H1 (cell line): ENCODE measurements at regions not wholly inside any gene's neighbourhood (a gene's known extent, or its start where the extent isn't known, plus 50 kb on each side); places are given as distances from the start of the nearest gene placed in this dataset.

ENCODE experiments used
- CTCF ChIA-PET: fragments of 300-600 bp; sonication (Branson Sonifier 250); formaldehyde crosslinking; loops from one replicate; lab custom pipeline; 2021; ENCODE audit not compliant: partially characterized antibody; lab: Charles Lee
- POLR2A ChIA-PET: fragments of 300-600 bp; sonication (Branson Sonifier 250); formaldehyde crosslinking; loops from one replicate; lab custom pipeline; 2021; ENCODE audit warnings: inconsistent platforms; ENCODE audit not compliant: partially characterized antibody; lab: Charles Lee
- DNase-seq, 2 experiments: peaks; one replicate each; pipeline versions ENCODE4 v3.0.0 to v3.0.0-alpha.2; 2010 to 2022; ENCODE audit warnings: low spot score in 2 of 2, low read depth in 1 of 2, mixed read lengths in 1 of 2
- FAIRE-seq: peaks from 2 replicates; lab custom pipeline; 2011; peaks lifted over from hg19 to GRCh38; lab: Jason Lieb, UNC
- H2AFZ ChIP-seq: 2 replicates; pipeline ENCODE4 v1.8.1; 2012; ENCODE audit warnings: low read length, inconsistent platforms
- H2AK5ac ChIP-seq: 2 replicates; pipeline ENCODE4 v1.6.1; 2013; ENCODE audit warnings: low read depth, low read length
- H2BK120ac ChIP-seq: replicated peaks from 2 replicates; pipeline ENCODE3; 2013; ENCODE audit warnings: low read depth, low read length, inconsistent platforms
- H2BK12ac ChIP-seq: 2 replicates; pipeline ENCODE4 v1.6.1; 2013; ENCODE audit warnings: low read depth, low read length
- H2BK15ac ChIP-seq: 2 replicates; pipeline ENCODE4 v1.6.1; 2013; ENCODE audit warnings: low read length
- H2BK20ac ChIP-seq: 2 replicates; pipeline ENCODE4 v1.6.1; 2013; ENCODE audit warnings: low read length
- H2BK5ac ChIP-seq: 2 replicates; pipeline ENCODE4 v1.6.1; 2013; ENCODE audit warnings: low read depth, low read length
- H3K14ac ChIP-seq: 2 replicates; pipeline ENCODE4 v1.6.1; 2013; ENCODE audit warnings: inconsistent platforms; ENCODE audit not compliant: insufficient read length
- H3K18ac ChIP-seq: 2 replicates; pipeline ENCODE4 v1.6.1; 2013; ENCODE audit warnings: low read length; ENCODE audit errors: extremely low read depth
- H3K23ac ChIP-seq: 2 replicates; pipeline ENCODE4 v1.6.1; 2013; ENCODE audit warnings: inconsistent platforms; ENCODE audit not compliant: insufficient read length
- H3K23me2 ChIP-seq: 2 replicates; pipeline ENCODE4 v1.6.1; 2013; ENCODE audit warnings: low read depth, low read length
- H3K27ac ChIP-seq: 2 replicates; pipeline ENCODE4 v1.6.1; 2011; ENCODE audit warnings: low read depth, low read length, inconsistent platforms
- H3K27me3 ChIP-seq, 4 experiments: replicated peaks in 1 of 4; 1 replicate in 1 of 4; 2 replicates in 3 of 4; pipeline versions ENCODE4 v1.6.1 to v1.8.1; 2011 to 2013; ENCODE audit warnings: low read length in 3 of 4, mild to moderate bottlenecking in 3 of 4, inconsistent platforms in 2 of 4, mixed read lengths in 2 of 4, moderate library complexity in 1 of 4; ENCODE audit not compliant: control insufficient read depth in 3 of 4, insufficient read depth in 3 of 4; ENCODE audit errors: extremely low read depth in 1 of 4
- H3K36me3 ChIP-seq, 4 experiments: 2 replicates each; pipeline versions ENCODE4 v1.6.1 to v1.8.1; 2011 to 2013; ENCODE audit warnings: mild to moderate bottlenecking in 4 of 4, low read length in 3 of 4, moderate library complexity in 2 of 4, control low read depth in 1 of 4, inconsistent platforms in 1 of 4; ENCODE audit not compliant: insufficient read depth in 4 of 4, control insufficient read depth in 2 of 4
- H3K4ac ChIP-seq: replicated peaks from 2 replicates; pipeline ENCODE3; 2013; ENCODE audit warnings: low read length, low read depth, mixed read lengths, inconsistent platforms; ENCODE audit not compliant: insufficient read length
- H3K4me1 ChIP-seq, 4 experiments: replicated peaks in 1 of 4; 1 replicate in 1 of 4; 2 replicates in 3 of 4; pipeline versions ENCODE4 v1.6.1 to v1.8.1; 2011 to 2013; ENCODE audit warnings: low read length in 3 of 4, inconsistent platforms in 2 of 4, mixed read lengths in 1 of 4; ENCODE audit not compliant: insufficient read depth in 4 of 4, control insufficient read depth in 3 of 4
- H3K4me2 ChIP-seq, 2 experiments: 2 replicates each; pipeline versions ENCODE4 v1.6.1 to v1.8.1; 2011 to 2013; ENCODE audit warnings: low read depth in 2 of 2, low read length in 2 of 2, control low read depth in 1 of 2, inconsistent platforms in 1 of 2, mild to moderate bottlenecking in 1 of 2; ENCODE audit not compliant: insufficient read depth in 1 of 2
- H3K4me3 ChIP-seq, 4 experiments: fragments of 200-600, 300-600 bp in 1 of 4; sonication (generic), shearing (Covaris generic), sonication (Bioruptor Twin) in 1 of 4; 2 replicates each; pipeline versions ENCODE4 v1.5.1 to v1.8.1; 2011 to 2016; ENCODE audit warnings: low read length in 4 of 4, low read depth in 3 of 4, control low read depth in 2 of 4, inconsistent platforms in 2 of 4, mild to moderate bottlenecking in 2 of 4, mixed read lengths in 1 of 4, moderate library complexity in 1 of 4; ENCODE audit not compliant: insufficient read depth in 2 of 4; ENCODE audit errors: extremely low read depth in 1 of 4
- H3K56ac ChIP-seq: replicated peaks from 2 replicates; pipeline ENCODE3; 2013; ENCODE audit warnings: low read depth, mild to moderate bottlenecking, mixed read lengths, low read length, inconsistent platforms; ENCODE audit not compliant: insufficient read length
- H3K79me1 ChIP-seq: 2 replicates; pipeline ENCODE4 v1.6.1; 2013; ENCODE audit warnings: low read depth, low read length, control low read depth
- H3K79me2 ChIP-seq, 2 experiments: 2 replicates each; pipeline versions ENCODE4 v1.6.1 to v1.8.1; 2012 to 2013; ENCODE audit warnings: low read length in 2 of 2, mild to moderate bottlenecking in 2 of 2, inconsistent platforms in 1 of 2; ENCODE audit not compliant: insufficient read depth in 2 of 2, control insufficient read depth in 1 of 2
- H3K9ac ChIP-seq, 4 experiments: replicated peaks in 1 of 4; 1 replicate in 1 of 4; 2 replicates in 3 of 4; pipeline versions ENCODE4 v1.6.1 to v1.8.1; 2011 to 2013; ENCODE audit warnings: low read depth in 3 of 4, low read length in 3 of 4, control low read depth in 2 of 4, mild to moderate bottlenecking in 2 of 4, moderate library complexity in 2 of 4, inconsistent platforms in 1 of 4; ENCODE audit errors: extremely low read depth in 1 of 4
- H3K9me3 ChIP-seq, 2 experiments: 2 replicates each; pipeline versions ENCODE4 v1.6.1 to v1.8.1; 2012 to 2013; ENCODE audit warnings: mild to moderate bottlenecking in 2 of 2, moderate library complexity in 2 of 2, control low read depth in 1 of 2, inconsistent platforms in 1 of 2, low read depth in 1 of 2, low read length in 1 of 2, mixed read lengths in 1 of 2; ENCODE audit not compliant: insufficient read depth in 2 of 2
- H4K20me1 ChIP-seq, 2 experiments: replicated peaks in 1 of 2; 2 replicates each; pipeline versions ENCODE3 to v1.8.1; 2011 to 2013; ENCODE audit warnings: inconsistent platforms in 2 of 2, low read length in 2 of 2, mild to moderate bottlenecking in 1 of 2; ENCODE audit not compliant: insufficient read depth in 2 of 2, control insufficient read depth in 1 of 2
- H4K5ac ChIP-seq: 2 replicates; pipeline ENCODE4 v1.6.1; 2013; ENCODE audit warnings: low read length, low read depth, mixed read lengths, inconsistent platforms; ENCODE audit not compliant: insufficient read length
- H4K8ac ChIP-seq: 2 replicates; pipeline ENCODE4 v1.8.0; 2013; ENCODE audit warnings: mild to moderate bottlenecking, moderate library complexity, low read length, inconsistent platforms; ENCODE audit not compliant: insufficient read depth; ENCODE audit errors: extremely low read depth
- H4K91ac ChIP-seq: replicated peaks from 2 replicates; pipeline ENCODE3; 2013; ENCODE audit warnings: low read length, mixed read lengths, inconsistent platforms; ENCODE audit not compliant: insufficient read length
- CREB1 ChIP-seq: IDR thresholded peaks from 2 replicates; pipeline ENCODE4 v1.6.1; 2012; ENCODE audit warnings: inconsistent platforms
- CTBP2 ChIP-seq: IDR thresholded peaks from 2 replicates; pipeline ENCODE4 v1.7.0; 2011; ENCODE audit warnings: borderline replicate concordance, mild to moderate bottlenecking, moderate library complexity, mixed read lengths, low read length; ENCODE audit not compliant: insufficient read depth, insufficient read length
- EGR1 ChIP-seq: IDR thresholded peaks from 2 replicates; pipeline ENCODE4 v1.6.1; 2011; ENCODE audit warnings: low read depth, low read length, borderline replicate concordance
- HDAC2 ChIP-seq, 2 experiments: fragments of 300-600 bp in 1 of 2; sonication (generic) in 1 of 2; IDR thresholded peaks; 2 replicates each; pipeline ENCODE4 v1.6.1; 2011 to 2012; ENCODE audit warnings: low read depth in 2 of 2, low read length in 2 of 2, mild to moderate bottlenecking in 2 of 2, moderate library complexity in 2 of 2, borderline replicate concordance in 1 of 2, inconsistent platforms in 1 of 2
- JUN ChIP-seq: IDR thresholded peaks from 2 replicates; pipeline ENCODE4 v1.6.1; 2011; ENCODE audit warnings: low read depth, mild to moderate bottlenecking, improper control_type of control experiment, low read length
- POLR2A ChIP-seq, 2 experiments: IDR thresholded peaks; 1 replicate in 1 of 2; 2 replicates in 1 of 2; pipeline ENCODE4 v1.6.1; 2011; ENCODE audit warnings: low read depth in 2 of 2, low read length in 2 of 2, mild to moderate bottlenecking in 2 of 2; ENCODE audit errors: control extremely low read depth in 1 of 2
- RXRA ChIP-seq: IDR thresholded peaks from 2 replicates; pipeline ENCODE4 v1.6.1; 2011; ENCODE audit warnings: low read depth, mild to moderate bottlenecking, low read length, moderate library complexity; ENCODE audit not compliant: insufficient read depth
- SP2 ChIP-seq: IDR thresholded peaks from 2 replicates; pipeline ENCODE4 v1.6.1; 2012; ENCODE audit warnings: mild to moderate bottlenecking, low read length, inconsistent platforms
- TAF7 ChIP-seq: optimal IDR thresholded peaks from 2 replicates; pipeline ENCODE3; 2011; ENCODE audit warnings: low read depth, mild to moderate bottlenecking, inconsistent platforms, low read length, moderate library complexity, borderline replicate concordance
- TEAD4 ChIP-seq: IDR thresholded peaks from 2 replicates; pipeline ENCODE4 v1.6.1; 2012; ENCODE audit warnings: low read depth, low read length, inconsistent platforms, mixed read lengths
- YY1 ChIP-seq: IDR thresholded peaks from 2 replicates; pipeline ENCODE4 v1.6.1; 2011; ENCODE audit warnings: low read depth, mild to moderate bottlenecking, low read length
- ZNF274 ChIP-seq: IDR thresholded peaks from 2 replicates; pipeline ENCODE4 v1.7.0; 2012; ENCODE audit warnings: low read length, borderline replicate concordance; ENCODE audit errors: extremely low read depth
- WGBS, 2 experiments: shearing (Covaris generic) in 1 of 2; methylation state at CpG; one replicate each; pipeline versions ENCODE4 v1.1.6 to v1.1.7; 2013 to 2015; ENCODE audit warnings: low lambda C conversion rate in 2 of 2, mixed read lengths in 2 of 2, inconsistent platforms in 1 of 2, low coverage in 1 of 2, missing lambda C conversion rate in 1 of 2; ENCODE audit not compliant: insufficient replicate concordance in 2 of 2, insufficient coverage in 1 of 2, insufficient read length in 1 of 2; ENCODE audit errors: extremely low coverage in 1 of 2, missing lambda C conversion rate in 1 of 2; 5-methylcytosine and 5-hydroxymethylcytosine counted together
- TF ChIP-seq, protein P1 (sequence below): IDR thresholded peaks from 2 replicates; pipeline ENCODE4 v1.6.1; 2011; ENCODE audit warnings: low read length, improper control_type of control experiment

GRCh38 chr12:75750716-75751306 is 239.4 kb upstream of the KRR1 start:
- H3K56ac ChIP-seq = no peak overlapping the region

More at GRCh38 chr12:75750716-75751306, 239.4 kb upstream of the KRR1 start:
- H3K79me1 ChIP-seq = no peaks in the 10 kb centered on the region
- H2BK120ac ChIP-seq = no peak overlapping the region
- H3K23me2 ChIP-seq = no peaks in the 10 kb centered on the region; the same call in 1 of the 2 replicates
- H2BK20ac ChIP-seq = no peak overlapping the region
- no peak overlapping the region for H3K18ac ChIP-seq
- no peak overlapping the region for H4K8ac ChIP-seq
- DNase-seq (no peak), FAIRE-seq (no peak)
- no peaks in the 10 kb centered on the region for H4K20me1 ChIP-seq
- H3K27me3 ChIP-seq = no peaks in the 10 kb centered on the region
- H3K27ac ChIP-seq = no peak overlapping the region
- H2BK15ac ChIP-seq = no peak overlapping the region
- 87% methylated on average over 4 of the region's 4 CpGs; no CpG with 5 or more reads in 1 of the 2 experiments for WGBS, 2 experiments
- H3K4ac ChIP-seq = no peak overlapping the region
- H3K4me1 ChIP-seq = no peaks in the 10 kb centered on the region
- H2BK12ac ChIP-seq = no peak overlapping the region
- TF ChIP-seq SP2 (no peak), RXRA (no peak), CTBP2 (no peak), TEAD4 (no peak), POLR2A (IDR thresholded peaks at IDR 0.05; ENCODE audit: control extremely low read depth in 1 of 2, low read depth in 2 of 2, low read length in 2 of 2) (no peak), CREB1 (no peak), YY1 (no peak), HDAC2 (IDR thresholded peaks at IDR 0.05; ENCODE audit: borderline replicate concordance in 1 of 2, low read depth in 2 of 2, low read length in 2 of 2) (no peak), TAF7 (no peak), JUN (no peak), ZNF274 (no peak), EGR1 (no peak)
- TF ChIP-seq, protein P1, sequence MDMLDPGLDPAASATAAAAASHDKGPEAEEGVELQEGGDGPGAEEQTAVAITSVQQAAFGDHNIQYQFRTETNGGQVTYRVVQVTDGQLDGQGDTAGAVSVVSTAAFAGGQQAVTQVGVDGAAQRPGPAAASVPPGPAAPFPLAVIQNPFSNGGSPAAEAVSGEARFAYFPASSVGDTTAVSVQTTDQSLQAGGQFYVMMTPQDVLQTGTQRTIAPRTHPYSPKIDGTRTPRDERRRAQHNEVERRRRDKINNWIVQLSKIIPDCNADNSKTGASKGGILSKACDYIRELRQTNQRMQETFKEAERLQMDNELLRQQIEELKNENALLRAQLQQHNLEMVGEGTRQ = no peak
- no peaks in the 10 kb centered on the region for H3K9me3 ChIP-seq
- POLR2A ChIA-PET = no interaction called here
- CTCF ChIA-PET = interaction anchor here (0.7 to 1.1 kb wide), 2 partner anchors 12 to 225 kb away, joined by 3 read pairs; no protein-coding TSS in a partner anchor
- no peaks in the 10 kb centered on the region for H3K36me3 ChIP-seq
- H3K4me2 ChIP-seq = no peak overlapping the region
- H2BK5ac ChIP-seq = no peak overlapping the region
- H4K5ac ChIP-seq = no peak overlapping the region
- no peak overlapping the region for H2AK5ac ChIP-seq
- H3K4me3 ChIP-seq = no peak overlapping the region
- H3K14ac ChIP-seq = no peak overlapping the region
- H4K91ac ChIP-seq = no peak overlapping the region
- H3K9ac ChIP-seq = no peak overlapping the region
- no peak overlapping the region for H2AFZ ChIP-seq
- no peak overlapping the region for H3K23ac ChIP-seq
- H3K79me2 ChIP-seq = no peaks in the 10 kb centered on the region
